ENCODE measurements at regions not wholly inside any gene's neighbourhood (a gene's known extent, or its start where the extent isn't known, plus 50 kb on each side); places are given as distances from the start of the nearest gene placed in this dataset.

- no peak for TF ChIP-seq TAF1 (IDR thresholded peaks at IDR 0.05; ENCODE audit: borderline replicate concordance, low read depth, low read length)
- no peak for TF ChIP-seq POLR2A (IDR thresholded peaks at IDR 0.05; ENCODE audit: low read depth, low read length)
These were observed 349.5 kb upstream of the ZNF32 start for GRCh38 chr10:43998021-43998809.

Measured in GM12892 (cell line).